Lung (tissue), 11 donors: ENCODE measurements at regions not wholly inside any gene's neighbourhood (a gene's known extent, or its start where the extent isn't known, plus 50 kb on each side); places are given as distances from the start of the nearest gene placed in this dataset.
A peak's percentile ranks its signal among the peaks of the same experiment; 100 is the strongest.

Source experiments
- ATAC-seq: fragments of 200-7000 bp; cut with Tn5 transposase; one replicate; pipeline ENCODE4 v1.9.1; 2020; ENCODE audit warnings: moderate number of reproducible peaks; ENCODE audit not compliant: insufficient read depth, low FRiP score
- DNase-seq, 3 donors: peaks; one replicate each; pipeline ENCODE4 v3.0.0-alpha.2; 2013 to 2017
- H3K27ac ChIP-seq, 2 donors: one replicate each; pipeline ENCODE4 v1.5.1; 2013; ENCODE audit warnings: mild to moderate bottlenecking in 2 of 2, moderate library complexity in 2 of 2, control low read depth in 1 of 2, inconsistent platforms in 1 of 2, low read depth in 1 of 2, low read length in 1 of 2
- H3K27me3 ChIP-seq, 3 donors: one replicate each; pipeline ENCODE4 v1.5.1; 2013; ENCODE audit warnings: low read length in 2 of 3; ENCODE audit not compliant: control insufficient read depth in 3 of 3, insufficient read depth in 3 of 3
- H3K36me3 ChIP-seq, 4 donors: one replicate each; pipeline ENCODE4 v1.5.1; 2013; ENCODE audit warnings: low read length in 4 of 4, mild to moderate bottlenecking in 1 of 4, moderate library complexity in 1 of 4; ENCODE audit not compliant: control insufficient read depth in 4 of 4, insufficient read depth in 4 of 4
- H3K4me1 ChIP-seq, 5 donors: one replicate each; pipeline ENCODE4 v1.5.1; 2013; ENCODE audit warnings: low read length in 5 of 5, mild to moderate bottlenecking in 2 of 5, moderate library complexity in 1 of 5; ENCODE audit not compliant: control insufficient read depth in 5 of 5, insufficient read depth in 5 of 5
- H3K4me3 ChIP-seq: one replicate; pipeline ENCODE4 v1.5.1; 2013; ENCODE audit warnings: mild to moderate bottlenecking, control low read depth, moderate library complexity
- H3K9ac ChIP-seq, 2 donors: one replicate each; pipeline ENCODE4 v1.5.1; 2013; ENCODE audit warnings: low read length in 2 of 2, control low read depth in 1 of 2; ENCODE audit not compliant: insufficient read depth in 1 of 2
- H3K9me3 ChIP-seq, 4 donors: one replicate each; pipeline ENCODE4 v1.5.1; 2013; ENCODE audit warnings: low read length in 3 of 4, mild to moderate bottlenecking in 1 of 4, moderate library complexity in 1 of 4; ENCODE audit not compliant: control insufficient read depth in 4 of 4, insufficient read depth in 3 of 4
- CTCF ChIP-seq: IDR thresholded peaks from 2 replicates; pipeline ENCODE4 v1.5.1; 2012; ENCODE audit warnings: mild to moderate bottlenecking; ENCODE audit errors: control extremely low read depth, extremely low read depth
- WGBS, 2 donors: extraction: QIAGEN DNeasy Blood & Tissue Kit; methylation state at CpG; one replicate each; pipeline ENCODE4 v1.1.7; 2013; 5-methylcytosine and 5-hydroxymethylcytosine counted together
- donor health status: control.
- donor health status: control.
- donor health status: Bipolar disorder and iron deficiency.
- donor health status: healthy.
- donor health status: DM: yes; HTN: yes; CAD: no.

DNA sequence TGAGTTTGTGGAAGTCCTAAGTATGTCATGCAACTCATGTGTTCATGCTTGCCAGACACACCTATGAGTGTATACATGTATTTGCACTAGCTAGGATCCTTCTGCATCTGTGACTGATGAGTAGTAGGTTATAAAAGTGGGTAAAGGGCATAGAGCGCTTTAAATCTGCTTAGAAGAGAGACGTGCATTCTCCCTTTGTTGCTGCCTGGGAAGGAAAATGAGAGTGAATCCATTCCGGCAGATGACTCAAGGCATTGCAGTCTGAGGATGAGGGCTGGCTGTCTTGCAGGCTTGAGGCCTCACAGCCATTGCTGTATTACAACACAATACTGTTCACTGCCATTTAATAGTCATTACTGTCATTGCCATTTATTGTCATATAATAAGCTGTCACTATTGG lies 120.8 kb upstream of the UMPS start:
- WGBS, 2 donors: 95 to 96% methylated on average over 3 of the region's 3 CpGs
- DNase-seq (no peak), ATAC-seq (no peak)
- peaks cover 0 to 11% (median 0%) of the 10 kb centered on the region in 5 donors for H3K4me1 ChIP-seq
- H3K4me3 ChIP-seq: no peak overlapping the region
- H3K36me3 ChIP-seq: no peaks in the 10 kb centered on the region
- H3K9ac ChIP-seq: no peak overlapping the region
- H3K9me3 ChIP-seq: no peaks in the 10 kb centered on the region
- no peak for TF ChIP-seq CTCF
- H3K27me3 ChIP-seq: no peaks in the 10 kb centered on the region
- H3K27ac ChIP-seq: peak overlapping the region in 1 of 2 donors; percentile 3

GRCh38 chr3:124610130-124610529 lies 120.1 kb upstream of the UMPS start:
- Histone ChIP-seq H3K27me3 (no peaks in the 10 kb centered on the region), H3K9ac (no peak overlapping the region), H3K9me3 (no peaks in the 10 kb centered on the region), H3K27ac (peak overlapping the region in 1 of 2 donors; percentile 3), H3K4me3 (no peak overlapping the region), H3K4me1 (peaks cover 0 to 13% (median 0%) of the 10 kb centered on the region in 5 donors), H3K36me3 (no peaks in the 10 kb centered on the region)
- no peak for TF ChIP-seq CTCF
- 92 to 96% methylated on average over 1 of the region's 1 CpG for WGBS, 2 donors
- ATAC-seq: no peak
- no peak for DNase-seq

DNA sequence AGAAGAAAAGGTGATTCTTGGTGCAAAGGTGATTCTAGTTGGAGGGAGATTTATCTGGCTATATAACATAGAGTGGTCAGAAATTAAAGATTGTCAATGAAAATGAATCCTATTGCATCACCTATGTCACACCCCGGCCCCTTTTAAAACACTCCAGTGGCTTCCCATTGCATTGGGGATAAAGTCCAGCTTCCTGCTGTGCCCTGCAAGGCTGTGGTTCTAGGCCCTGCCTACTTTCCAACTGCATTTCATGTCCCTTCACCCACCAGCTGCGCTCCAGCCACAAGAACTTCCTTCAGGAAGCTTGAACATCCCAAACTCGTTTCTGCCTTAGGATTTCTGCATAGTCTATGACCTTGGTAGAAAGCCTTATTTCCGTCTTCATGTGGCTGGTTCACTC lies 118.7 kb upstream of the UMPS start:
- Histone ChIP-seq H3K9ac (no peak overlapping the region), H3K4me3 (no peak overlapping the region), H3K27ac (no peak overlapping the region), H3K36me3 (no peaks in the 10 kb centered on the region), H3K27me3 (no peaks in the 10 kb centered on the region), H3K9me3 (no peaks in the 10 kb centered on the region), H3K4me1 (peaks cover 0 to 16% (median 0%) of the 10 kb centered on the region in 5 donors)
- no peak for TF ChIP-seq CTCF
- no peak for ATAC-seq
- no peak for DNase-seq
- WGBS, 2 donors: 46 to 53% methylated on average over 4 of the region's 4 CpGs

DNA sequence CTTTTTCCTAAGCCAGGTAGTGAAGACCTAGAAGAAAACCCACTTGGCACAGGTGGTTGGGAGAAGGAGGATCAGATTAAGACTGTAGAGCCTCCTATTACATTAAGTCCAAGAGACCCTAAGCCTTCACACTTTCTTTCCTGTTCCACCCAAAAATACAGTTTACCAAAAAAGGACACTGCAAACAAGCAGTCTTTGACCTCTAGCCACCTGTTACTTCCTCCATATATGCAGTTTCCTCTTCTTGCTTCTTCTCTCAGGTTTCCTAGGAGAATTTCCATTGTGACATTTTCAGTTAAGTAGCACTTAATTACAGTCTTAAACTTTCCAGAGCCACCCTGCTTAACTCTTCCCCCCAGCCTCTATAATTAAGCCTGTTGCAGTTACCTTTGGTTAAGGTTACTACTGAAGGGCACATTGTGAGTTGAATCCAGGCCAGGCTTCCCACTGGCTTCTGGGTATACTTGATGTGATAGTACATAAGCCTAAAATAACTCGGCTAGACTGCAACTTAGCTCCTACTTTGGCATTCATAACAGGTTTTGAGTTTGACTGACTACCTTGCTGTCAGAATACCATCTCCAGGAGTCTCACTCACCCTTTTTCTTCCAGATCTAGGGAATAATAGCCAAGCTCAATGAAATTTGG lies 114.2 kb upstream of the UMPS start:
- no peaks in the 10 kb centered on the region for H3K36me3 ChIP-seq
- H3K27me3 ChIP-seq: no peaks in the 10 kb centered on the region
- no peak for DNase-seq
- H3K9me3 ChIP-seq: no peaks in the 10 kb centered on the region
- peak overlapping the region in 1 of 2 donors; percentile 93 for H3K27ac ChIP-seq
- TF ChIP-seq CTCF: no peak
- WGBS, 2 donors: 65 to 90% methylated on average over 1 of the region's 1 CpG
- H3K4me3 ChIP-seq: no peak overlapping the region
- peaks cover 0 to 14% (median 0%) of the 10 kb centered on the region in 5 donors for H3K4me1 ChIP-seq
- ATAC-seq: peak; percentile 9
- H3K9ac ChIP-seq: no peak overlapping the region
